Natural killer cell (primary cell): ENCODE measurements at regions not wholly inside any gene's neighbourhood (a gene's known extent, or its start where the extent isn't known, plus 50 kb on each side); places are given as distances from the start of the nearest gene placed in this dataset.

Experiments
- ATAC-seq, 3 donors: fragments of 150-1000 bp in 2 of 3; fragments of 200-7000 bp in 1 of 3; cut with Tn5 transposase; 1 replicate in 1 of 3; 2 replicates in 2 of 3; pipeline ENCODE4 v1.10.0; 2021; ENCODE audit warnings: mild to moderate bottlenecking in 2 of 3, moderate library complexity in 2 of 3
- DNase-seq, 2 donors: peaks; one replicate each; pipeline versions ENCODE4 v3.0.0 to v3.0.0-alpha.2; 2013 to 2021; ENCODE audit warnings: mixed read lengths in 1 of 2
- H3K27ac ChIP-seq: one replicate; pipeline ENCODE4 v1.5.1; 2013; ENCODE audit warnings: mild to moderate bottlenecking, low read length
- H3K27me3 ChIP-seq: one replicate; pipeline ENCODE4 v1.6.1; 2013; ENCODE audit warnings: low read length; ENCODE audit not compliant: control insufficient read depth, insufficient read depth
- H3K36me3 ChIP-seq: one replicate; pipeline ENCODE4 v1.6.1; 2013; ENCODE audit warnings: low read length; ENCODE audit not compliant: control insufficient read depth, insufficient read depth
- H3K4me1 ChIP-seq: one replicate; pipeline ENCODE4 v1.6.1; 2013; ENCODE audit warnings: low read length; ENCODE audit not compliant: control insufficient read depth, insufficient read depth
- H3K4me3 ChIP-seq: one replicate; pipeline ENCODE4 v1.5.1; 2013; ENCODE audit warnings: low read length
- H3K9me3 ChIP-seq: one replicate; pipeline ENCODE4 v1.6.1; 2013; ENCODE audit warnings: low read length; ENCODE audit not compliant: control insufficient read depth, insufficient read depth
- H3K27ac Mint-ChIP-seq, 2 donors: one replicate each; pipeline ENCODE4 v1.8.0; 2022; ENCODE audit warnings: mild to moderate bottlenecking in 2 of 2, mixed read lengths in 2 of 2, moderate library complexity in 1 of 2
- H3K27me3 Mint-ChIP-seq, 2 donors: one replicate each; pipeline ENCODE4 v1.8.0; 2022; ENCODE audit warnings: low read depth in 2 of 2, mixed read lengths in 2 of 2
- H3K36me3 Mint-ChIP-seq: one replicate; pipeline ENCODE4 v1.8.0; 2022; ENCODE audit warnings: mixed read lengths
- H3K4me1 Mint-ChIP-seq, 2 donors: one replicate each; pipeline ENCODE4 v1.8.0; 2022; ENCODE audit warnings: mixed read lengths in 2 of 2
- H3K4me3 Mint-ChIP-seq: one replicate; pipeline ENCODE4 v1.8.0; 2022; ENCODE audit warnings: mild to moderate bottlenecking, moderate library complexity, mixed read lengths
- H3K9me3 Mint-ChIP-seq, 2 donors: one replicate each; pipeline ENCODE4 v1.8.0; 2022; ENCODE audit warnings: mixed read lengths in 2 of 2
- CTCF ChIP-seq: fragments of 200-600 bp; IDR thresholded peaks from one replicate; pipeline ENCODE4 v1.8.0; 2022; ENCODE audit warnings: antibody characterized with exemption
- WGBS: methylation state at CpG from one replicate; pipeline ENCODE4 v1.1.7; 2013; ENCODE audit warnings: missing lambda C conversion rate; ENCODE audit not compliant: insufficient coverage; 5-methylcytosine and 5-hydroxymethylcytosine counted together
- intact Hi-C: fragments of 100-400 bp; cut with micrococcal nuclease; formaldehyde crosslinking; loops from one replicate; pipeline ENCODE4 v1.14.2; 2022

GRCh38 chr2:217329023-217329431 lies 469.2 kb upstream of the TNP1 start:
- 82% methylated on average over 4 of the region's 4 CpGs for WGBS
- Histone ChIP-seq H3K9me3 (no peaks in the 10 kb centered on the region), H3K4me3 (no peak overlapping the region), H3K27ac (no peak overlapping the region), H3K4me1 (no peaks in the 10 kb centered on the region), H3K27me3 (no peaks in the 10 kb centered on the region), H3K36me3 (no peaks in the 10 kb centered on the region)
- Mint-ChIP-seq H3K36me3 (peaks cover 9% of the 10 kb centered on the region), H3K27me3 (peaks cover 10 to 22% of the 10 kb centered on the region in 2 donors), H3K27ac (no peak overlapping the region), H3K9me3 (peaks cover under 1 to 7% of the 10 kb centered on the region in 2 donors), H3K4me1 (no peaks in the 10 kb centered on the region), H3K4me3 (no peak overlapping the region)
- ATAC-seq: no peak
- TF ChIP-seq CTCF: no peak
- intact Hi-C loops: no loop called here
- no peak for DNase-seq

- Mint-ChIP-seq H3K9me3 (peaks cover 2 to 9% of the 10 kb centered on the region in 2 donors), H3K4me1 (no peaks in the 10 kb centered on the region), H3K4me3 (no peak overlapping the region), H3K27me3 (peaks cover 12 to 26% of the 10 kb centered on the region in 2 donors), H3K36me3 (peaks cover 13% of the 10 kb centered on the region), H3K27ac (no peak overlapping the region)
- no peaks in the 10 kb centered on the region for H3K9me3 ChIP-seq
- no peaks in the 10 kb centered on the region for H3K36me3 ChIP-seq
- ATAC-seq (no peak), DNase-seq (no peak)
- H3K4me1 ChIP-seq: no peaks in the 10 kb centered on the region
- no peaks in the 10 kb centered on the region for H3K27me3 ChIP-seq
- intact Hi-C loops: no loop called here
- H3K4me3 ChIP-seq: no peak overlapping the region
- no peak overlapping the region for H3K27ac ChIP-seq
- no peak for TF ChIP-seq CTCF
- WGBS: no CpG with 5 or more reads among the region's 2 CpGs
Measured at GRCh38 chr2:217328622-217328978, 468.7 kb upstream of the TNP1 start.

GRCh38 chr2:217327953-217328621 lies 468.2 kb upstream of the TNP1 start:
- Histone ChIP-seq H3K27ac (no peak overlapping the region), H3K4me1 (no peaks in the 10 kb centered on the region), H3K36me3 (no peaks in the 10 kb centered on the region), H3K9me3 (no peaks in the 10 kb centered on the region), H3K4me3 (no peak overlapping the region), H3K27me3 (no peaks in the 10 kb centered on the region)
- TF ChIP-seq CTCF: no peak
- DNase-seq (no peak), ATAC-seq (no peak)
- Mint-ChIP-seq H3K36me3 (peaks cover 13% of the 10 kb centered on the region), H3K27ac (no peak overlapping the region), H3K9me3 (peaks cover 2 to 9% of the 10 kb centered on the region in 2 donors), H3K4me1 (no peaks in the 10 kb centered on the region), H3K27me3 (peaks cover 12 to 26% of the 10 kb centered on the region in 2 donors), H3K4me3 (no peak overlapping the region)
- WGBS: 94% methylated on average over 2 of the region's 3 CpGs
- intact Hi-C loops: no loop called here
